Spleen (tissue), 7 donors: ENCODE measurements at regions not wholly inside any gene's neighbourhood (a gene's known extent, or its start where the extent isn't known, plus 50 kb on each side); places are given as distances from the start of the nearest gene placed in this dataset.

Experiments used
- POLR2A ChIP-seq, 3 donors: fragments of 450-650 bp; IDR thresholded peaks; one replicate each; pipeline ENCODE4 v1.5.1; 2017; ENCODE audit warnings: antibody characterized with exemption in 3 of 3, mild to moderate bottlenecking in 1 of 3
- POLR2AphosphoS5 ChIP-seq, 3 donors: sonication (generic); formaldehyde crosslinking; IDR thresholded peaks; one replicate each; pipeline ENCODE4 v1.5.1; 2017; ENCODE audit warnings: antibody characterized with exemption in 3 of 3
- TF ChIP-seq, protein P1 (sequence below), 11 experiments: fragments of 200-600 bp in 7 of 11; fragments of 450-650 bp in 4 of 11; sonication (generic) in 4 of 11; IDR thresholded peaks in 8 of 11; conservative IDR thresholded peaks in 3 of 11; 1 replicate in 7 of 11; 2 replicates in 4 of 11; pipeline versions ENCODE4 v1.4.0 to v1.8.0; 2016 to 2021; ENCODE audit warnings: antibody characterized with exemption in 11 of 11, inconsistent platforms in 4 of 11, mild to moderate bottlenecking in 1 of 11
- donor health status: DM: no; HTN: no; CAD: no; lungs with moderate emphysema.
- donor health status: DM: no; HTN: no; CAD: no.
- donor health status: DM: no; HTN: no; CAD: no.

DNA sequence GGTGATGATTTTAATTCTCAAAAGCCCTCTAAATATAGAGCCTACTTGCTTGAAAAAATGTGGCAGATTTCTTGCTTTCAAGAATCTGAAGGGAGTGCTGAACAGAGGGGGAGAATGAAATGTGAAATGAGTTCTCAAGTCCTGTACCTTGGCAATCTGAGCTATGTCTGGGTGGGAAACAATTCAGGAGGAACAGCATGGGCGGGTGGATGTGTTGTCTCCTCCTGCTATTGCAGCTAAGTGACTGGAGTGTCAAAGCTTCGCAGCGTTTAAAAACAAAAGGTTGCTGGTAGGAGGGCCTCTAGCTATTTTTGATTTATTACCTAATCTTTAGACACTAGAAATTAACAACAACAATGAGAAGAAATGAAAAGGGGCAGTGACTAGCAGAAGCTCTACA lies 102.5 kb upstream of the ARG1 start:
- TF ChIP-seq, protein P1, sequence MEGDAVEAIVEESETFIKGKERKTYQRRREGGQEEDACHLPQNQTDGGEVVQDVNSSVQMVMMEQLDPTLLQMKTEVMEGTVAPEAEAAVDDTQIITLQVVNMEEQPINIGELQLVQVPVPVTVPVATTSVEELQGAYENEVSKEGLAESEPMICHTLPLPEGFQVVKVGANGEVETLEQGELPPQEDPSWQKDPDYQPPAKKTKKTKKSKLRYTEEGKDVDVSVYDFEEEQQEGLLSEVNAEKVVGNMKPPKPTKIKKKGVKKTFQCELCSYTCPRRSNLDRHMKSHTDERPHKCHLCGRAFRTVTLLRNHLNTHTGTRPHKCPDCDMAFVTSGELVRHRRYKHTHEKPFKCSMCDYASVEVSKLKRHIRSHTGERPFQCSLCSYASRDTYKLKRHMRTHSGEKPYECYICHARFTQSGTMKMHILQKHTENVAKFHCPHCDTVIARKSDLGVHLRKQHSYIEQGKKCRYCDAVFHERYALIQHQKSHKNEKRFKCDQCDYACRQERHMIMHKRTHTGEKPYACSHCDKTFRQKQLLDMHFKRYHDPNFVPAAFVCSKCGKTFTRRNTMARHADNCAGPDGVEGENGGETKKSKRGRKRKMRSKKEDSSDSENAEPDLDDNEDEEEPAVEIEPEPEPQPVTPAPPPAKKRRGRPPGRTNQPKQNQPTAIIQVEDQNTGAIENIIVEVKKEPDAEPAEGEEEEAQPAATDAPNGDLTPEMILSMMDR (IDR thresholded peaks at IDR 0.05 in 8 of 11, conservative IDR thresholded peaks at IDR 0.05 in 3 of 11): no peak
- no peak for TF ChIP-seq POLR2A (IDR thresholded peaks at IDR 0.05)
- TF ChIP-seq POLR2AphosphoS5 (IDR thresholded peaks at IDR 0.05): no peak
